ENCODE measurements at regions not wholly inside any gene's neighbourhood (a gene's known extent, or its start where the extent isn't known, plus 50 kb on each side); places are given as distances from the start of the nearest gene placed in this dataset.

DNA sequence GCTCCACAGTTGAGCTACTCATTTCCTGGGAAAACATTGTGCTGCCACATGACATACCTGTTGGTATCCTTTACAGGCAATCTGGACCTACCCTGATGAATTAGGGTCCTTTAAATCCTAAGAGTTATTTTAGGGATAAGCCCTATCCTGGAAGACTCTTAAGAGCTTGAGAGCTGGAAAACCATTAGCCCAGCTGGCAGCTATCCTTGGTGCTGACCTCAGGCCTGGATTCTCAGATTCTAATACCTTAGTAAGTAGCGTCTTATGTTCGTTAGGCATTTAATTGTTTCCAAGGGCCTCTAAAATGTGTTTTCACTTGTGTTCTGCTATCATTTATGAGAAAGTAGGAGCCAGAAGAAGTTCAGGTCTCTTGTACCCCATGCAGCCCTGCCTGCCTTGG lies 93.0 kb upstream of the SORCS3 start:
- CTCF ChIA-PET: no interaction called here
- H3K9me3 Mint-ChIP-seq (ENCODE audit: low read depth, unreplicated experiment): no peaks in the 10 kb centered on the region
- TF ChIP-seq, protein P1, sequence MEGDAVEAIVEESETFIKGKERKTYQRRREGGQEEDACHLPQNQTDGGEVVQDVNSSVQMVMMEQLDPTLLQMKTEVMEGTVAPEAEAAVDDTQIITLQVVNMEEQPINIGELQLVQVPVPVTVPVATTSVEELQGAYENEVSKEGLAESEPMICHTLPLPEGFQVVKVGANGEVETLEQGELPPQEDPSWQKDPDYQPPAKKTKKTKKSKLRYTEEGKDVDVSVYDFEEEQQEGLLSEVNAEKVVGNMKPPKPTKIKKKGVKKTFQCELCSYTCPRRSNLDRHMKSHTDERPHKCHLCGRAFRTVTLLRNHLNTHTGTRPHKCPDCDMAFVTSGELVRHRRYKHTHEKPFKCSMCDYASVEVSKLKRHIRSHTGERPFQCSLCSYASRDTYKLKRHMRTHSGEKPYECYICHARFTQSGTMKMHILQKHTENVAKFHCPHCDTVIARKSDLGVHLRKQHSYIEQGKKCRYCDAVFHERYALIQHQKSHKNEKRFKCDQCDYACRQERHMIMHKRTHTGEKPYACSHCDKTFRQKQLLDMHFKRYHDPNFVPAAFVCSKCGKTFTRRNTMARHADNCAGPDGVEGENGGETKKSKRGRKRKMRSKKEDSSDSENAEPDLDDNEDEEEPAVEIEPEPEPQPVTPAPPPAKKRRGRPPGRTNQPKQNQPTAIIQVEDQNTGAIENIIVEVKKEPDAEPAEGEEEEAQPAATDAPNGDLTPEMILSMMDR (IDR thresholded peaks at IDR 0.05; ENCODE audit: unreplicated experiment): no peak

DNA sequence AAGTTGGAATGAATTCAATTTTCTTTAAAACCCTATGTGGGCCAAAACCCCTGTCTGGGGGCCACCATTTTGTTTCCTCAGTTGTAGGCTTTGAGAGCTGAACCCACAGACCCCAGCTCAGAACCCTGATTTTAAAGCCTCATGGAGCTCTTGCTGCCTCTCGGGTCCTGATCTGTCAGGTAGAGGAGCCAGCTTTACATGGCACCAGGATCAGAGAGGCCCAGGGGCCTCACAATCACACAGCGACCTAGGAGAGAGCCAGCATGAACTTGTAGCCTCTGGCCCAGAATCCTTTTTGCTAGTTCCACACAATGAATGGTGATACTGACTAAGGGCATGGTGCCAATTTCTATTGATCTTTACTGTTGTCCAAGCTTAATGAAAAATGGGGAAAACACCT lies 84.3 kb upstream of the SORCS3 start:
- TF ChIP-seq, protein P1 (IDR thresholded peaks at IDR 0.05; ENCODE audit: unreplicated experiment): no peak
- Mint-ChIP-seq H3K27ac (ENCODE audit: unreplicated experiment) (no peak overlapping the region), H3K27me3 (ENCODE audit: unreplicated experiment) (peaks cover 41% of the 10 kb centered on the region), H3K36me3 (ENCODE audit: insufficient read depth, unreplicated experiment) (no peaks in the 10 kb centered on the region), H3K4me1 (ENCODE audit: low read depth, unreplicated experiment) (no peaks in the 10 kb centered on the region), H3K9me3 (ENCODE audit: low read depth, unreplicated experiment) (no peaks in the 10 kb centered on the region), H3K4me3 (ENCODE audit: low read depth, unreplicated experiment) (no peak overlapping the region)
- no peak for DNase-seq
- CTCF ChIA-PET: no interaction called here
- BruUV-seq (replicated peaks): no TSS peak
- intact Hi-C loops (cut with micrococcal nuclease; ENCODE audit: unreplicated experiment): no loop called here

More for the DNA sequence above, 93.0 kb upstream of the SORCS3 start:
- Mint-ChIP-seq H3K27me3 (ENCODE audit: unreplicated experiment) (peaks cover 54% of the 10 kb centered on the region), H3K36me3 (ENCODE audit: insufficient read depth, unreplicated experiment) (no peaks in the 10 kb centered on the region), H3K4me1 (ENCODE audit: low read depth, unreplicated experiment) (no peaks in the 10 kb centered on the region), H3K27ac (ENCODE audit: unreplicated experiment) (no peak overlapping the region), H3K4me3 (ENCODE audit: low read depth, unreplicated experiment) (no peak overlapping the region)
- intact Hi-C loops (cut with micrococcal nuclease; ENCODE audit: unreplicated experiment): no loop called here
- no TSS peak for BruUV-seq (replicated peaks)
- no peak for DNase-seq

DNA sequence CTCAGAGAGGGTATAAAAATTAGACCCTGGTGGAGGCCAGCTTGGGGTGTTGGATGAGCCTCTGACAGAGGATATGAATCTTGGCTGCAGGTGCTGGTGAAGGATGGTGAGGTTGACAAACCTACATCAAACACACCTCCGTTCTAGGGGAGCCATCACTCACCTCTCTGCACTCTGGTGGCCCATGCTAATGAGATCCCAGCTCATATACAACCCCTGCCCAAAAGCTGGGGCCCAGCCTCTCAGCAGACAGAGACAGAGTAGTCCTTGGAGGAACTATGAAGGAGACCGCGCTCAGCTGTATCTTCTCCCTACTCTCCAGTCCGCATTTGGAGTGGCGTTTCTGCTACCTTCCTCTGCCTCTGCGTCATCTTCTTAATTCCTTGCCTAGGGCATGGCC lies 83.1 kb upstream of the SORCS3 start:
- Mint-ChIP-seq H3K4me3 (ENCODE audit: low read depth, unreplicated experiment) (no peak overlapping the region), H3K4me1 (ENCODE audit: low read depth, unreplicated experiment) (no peaks in the 10 kb centered on the region), H3K36me3 (ENCODE audit: insufficient read depth, unreplicated experiment) (no peaks in the 10 kb centered on the region), H3K27ac (ENCODE audit: unreplicated experiment) (no peak overlapping the region), H3K27me3 (ENCODE audit: unreplicated experiment) (peaks cover 41% of the 10 kb centered on the region), H3K9me3 (ENCODE audit: low read depth, unreplicated experiment) (no peaks in the 10 kb centered on the region)
- intact Hi-C loops (cut with micrococcal nuclease; ENCODE audit: unreplicated experiment): no loop called here
- TF ChIP-seq, protein P1 (IDR thresholded peaks at IDR 0.05; ENCODE audit: unreplicated experiment): no peak
- DNase-seq: no peak
- CTCF ChIA-PET: no interaction called here
- BruUV-seq (replicated peaks): no TSS peak

DNA sequence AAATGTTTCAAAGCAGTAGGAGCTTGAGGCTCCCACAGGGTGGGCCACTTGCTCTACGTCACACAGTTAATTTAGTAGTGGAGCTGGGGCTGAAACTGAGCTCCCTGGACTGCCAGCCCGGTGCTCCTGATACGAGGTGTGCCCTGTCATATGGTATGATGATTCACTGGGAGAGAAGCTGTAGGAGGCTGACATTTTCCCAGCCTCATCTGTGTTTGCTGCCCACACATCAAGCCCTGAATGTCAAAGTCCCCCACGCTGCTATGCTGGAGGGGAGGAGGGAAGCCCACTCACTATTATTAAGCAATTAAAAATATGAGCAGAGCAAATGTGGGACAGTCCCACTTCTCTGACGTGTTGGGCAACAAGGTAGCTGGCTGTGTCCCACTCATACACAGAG lies 81.2 kb upstream of the SORCS3 start:
- Mint-ChIP-seq H3K9me3 (ENCODE audit: low read depth, unreplicated experiment) (no peaks in the 10 kb centered on the region), H3K36me3 (ENCODE audit: insufficient read depth, unreplicated experiment) (no peaks in the 10 kb centered on the region), H3K4me3 (ENCODE audit: low read depth, unreplicated experiment) (no peak overlapping the region), H3K4me1 (ENCODE audit: low read depth, unreplicated experiment) (no peaks in the 10 kb centered on the region), H3K27ac (ENCODE audit: unreplicated experiment) (no peak overlapping the region), H3K27me3 (ENCODE audit: unreplicated experiment) (peaks cover 40% of the 10 kb centered on the region)
- no peak for DNase-seq
- intact Hi-C loops (cut with micrococcal nuclease; ENCODE audit: unreplicated experiment): no loop called here
- CTCF ChIA-PET: no interaction called here
- TF ChIP-seq, protein P1 (IDR thresholded peaks at IDR 0.05; ENCODE audit: unreplicated experiment): no peak
- BruUV-seq (replicated peaks): no TSS peak

DNA sequence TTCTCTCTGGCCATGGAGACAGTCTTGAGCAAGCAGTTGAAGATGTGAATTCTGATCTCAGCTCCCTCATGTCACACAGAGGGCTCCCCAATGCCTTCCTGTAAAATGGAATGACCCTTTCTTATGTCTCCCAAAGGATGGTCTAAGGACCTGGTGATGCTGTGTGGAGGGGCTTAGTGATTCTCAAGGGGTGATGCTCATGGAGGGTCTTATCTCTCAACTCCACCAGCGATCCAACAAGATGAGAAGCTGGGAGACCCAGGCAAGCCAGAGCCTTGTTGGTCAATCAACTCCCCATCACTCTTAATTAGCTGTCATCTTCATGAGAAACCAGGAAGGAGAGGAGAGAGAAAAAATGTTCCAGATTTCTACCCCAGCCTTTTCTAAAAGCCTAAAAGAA lies 78.0 kb upstream of the SORCS3 start:
- no TSS peak for BruUV-seq (replicated peaks)
- H3K4me1 Mint-ChIP-seq (ENCODE audit: low read depth, unreplicated experiment): no peaks in the 10 kb centered on the region
- no peaks in the 10 kb centered on the region for H3K36me3 Mint-ChIP-seq (ENCODE audit: insufficient read depth, unreplicated experiment)
- CTCF ChIA-PET: no interaction called here
- peaks cover 19% of the 10 kb centered on the region for H3K27me3 Mint-ChIP-seq (ENCODE audit: unreplicated experiment)
- H3K4me3 Mint-ChIP-seq (ENCODE audit: low read depth, unreplicated experiment): no peak overlapping the region
- no peaks in the 10 kb centered on the region for H3K9me3 Mint-ChIP-seq (ENCODE audit: low read depth, unreplicated experiment)
- no peak for DNase-seq
- H3K27ac Mint-ChIP-seq (ENCODE audit: unreplicated experiment): no peak overlapping the region
- intact Hi-C loops (cut with micrococcal nuclease; ENCODE audit: unreplicated experiment): no loop called here
- TF ChIP-seq, protein P1 (IDR thresholded peaks at IDR 0.05; ENCODE audit: unreplicated experiment): no peak
